Stimulated activated CD8-positive, alpha-beta memory T cell treated with anti-CD3 and anti-CD28 coated beads, Interleukin-4, amount 100 ng/mL, for 24 hours (primary cell): ENCODE measurements at regions not wholly inside any gene's neighbourhood (a gene's known extent, or its start where the extent isn't known, plus 50 kb on each side); places are given as distances from the start of the nearest gene placed in this dataset.

Experiments used
- DNase-seq: peaks from one replicate; pipeline ENCODE4 v3.0.0-alpha.2; 2020; ENCODE audit warnings: low read depth

GRCh38 chr9:79152306-79152705 is 419.5 kb upstream of the TLE4 start:
- DNase-seq, result no peak

GRCh38 chr9:79154806-79155205 is 417.0 kb upstream of the TLE4 start:
- DNase-seq, result no peak

- no peak for DNase-seq
These were observed 416.5 kb upstream of the TLE4 start for GRCh38 chr9:79155308-79155707.

- DNase-seq, result no peak
These were observed 408.2 kb upstream of the TLE4 start for GRCh38 chr9:79163544-79163943.

- no peak for DNase-seq
These were observed 407.4 kb upstream of the TLE4 start for GRCh38 chr9:79164406-79164805.

GRCh38 chr9:79165020-79165780 is 406.6 kb upstream of the TLE4 start:
- no peak for DNase-seq

- DNase-seq, result no peak
These were observed 405.8 kb upstream of the TLE4 start for GRCh38 chr9:79166005-79166404.

GRCh38 chr9:79170643-79171042 is 401.1 kb upstream of the TLE4 start:
- no peak for DNase-seq

GRCh38 chr9:79173932-79174331 is 397.8 kb upstream of the TLE4 start:
- DNase-seq, result no peak

GRCh38 chr9:79176014-79176697 is 395.6 kb upstream of the TLE4 start:
- no peak for DNase-seq

- no peak for DNase-seq
These were observed 386.9 kb upstream of the TLE4 start for GRCh38 chr9:79184831-79185230.

GRCh38 chr9:79185866-79186265 is 385.9 kb upstream of the TLE4 start:
- DNase-seq, result no peak

- no peak for DNase-seq
These were observed 382.2 kb upstream of the TLE4 start for GRCh38 chr9:79189511-79189924.

- no peak for DNase-seq
These were observed 378.8 kb upstream of the TLE4 start for GRCh38 chr9:79193001-79193400.

GRCh38 chr9:79193501-79194223 is 378.1 kb upstream of the TLE4 start:
- DNase-seq, result no peak

- DNase-seq, result no peak
These were observed 375.9 kb upstream of the TLE4 start for GRCh38 chr9:79195879-79196278.

GRCh38 chr9:79196606-79197005 is 375.2 kb upstream of the TLE4 start:
- DNase-seq, result no peak

GRCh38 chr9:79200336-79200735 is 371.4 kb upstream of the TLE4 start:
- no peak for DNase-seq

- no peak for DNase-seq
These were observed 370.1 kb upstream of the TLE4 start for GRCh38 chr9:79201636-79202035.

- no peak for DNase-seq
These were observed 362.9 kb upstream of the TLE4 start for GRCh38 chr9:79208791-79209396.

- no peak for DNase-seq
These were observed 361.1 kb upstream of the TLE4 start for GRCh38 chr9:79210541-79211243.
